Stomach smooth muscle (tissue), 2 donors: ENCODE measurements at regions not wholly inside any gene's neighbourhood (a gene's known extent, or its start where the extent isn't known, plus 50 kb on each side); places are given as distances from the start of the nearest gene placed in this dataset.

ENCODE experiments used
- H3K27ac ChIP-seq: one replicate; pipeline ENCODE4 v1.7.0; 2013; ENCODE audit warnings: mild to moderate bottlenecking, low read length, inconsistent platforms
- H3K27me3 ChIP-seq, 2 donors: one replicate each; pipeline ENCODE4 v1.7.0; 2013; ENCODE audit warnings: low read length in 2 of 2; ENCODE audit not compliant: insufficient read depth in 2 of 2, control insufficient read depth in 1 of 2
- H3K36me3 ChIP-seq, 2 donors: one replicate each; pipeline ENCODE4 v1.7.0; 2013; ENCODE audit warnings: low read length in 2 of 2; ENCODE audit not compliant: control insufficient read depth in 2 of 2, insufficient read depth in 2 of 2
- H3K4me1 ChIP-seq: one replicate; pipeline ENCODE4 v1.7.0; 2013; ENCODE audit warnings: low read length; ENCODE audit not compliant: control insufficient read depth, insufficient read depth
- H3K4me3 ChIP-seq, 2 donors: one replicate each; pipeline ENCODE4 v1.7.0; 2013; ENCODE audit warnings: low read length in 2 of 2
- H3K9ac ChIP-seq, 2 donors: one replicate each; pipeline ENCODE4 v1.7.0; 2013; ENCODE audit warnings: low read length in 2 of 2, mild to moderate bottlenecking in 1 of 2
- H3K9me3 ChIP-seq, 2 donors: one replicate each; pipeline ENCODE4 v1.7.0; 2013; ENCODE audit warnings: low read length in 2 of 2; ENCODE audit not compliant: control insufficient read depth in 2 of 2
- donor health status: healthy.
- donor health status: Pancreatic carcinoma.

DNA sequence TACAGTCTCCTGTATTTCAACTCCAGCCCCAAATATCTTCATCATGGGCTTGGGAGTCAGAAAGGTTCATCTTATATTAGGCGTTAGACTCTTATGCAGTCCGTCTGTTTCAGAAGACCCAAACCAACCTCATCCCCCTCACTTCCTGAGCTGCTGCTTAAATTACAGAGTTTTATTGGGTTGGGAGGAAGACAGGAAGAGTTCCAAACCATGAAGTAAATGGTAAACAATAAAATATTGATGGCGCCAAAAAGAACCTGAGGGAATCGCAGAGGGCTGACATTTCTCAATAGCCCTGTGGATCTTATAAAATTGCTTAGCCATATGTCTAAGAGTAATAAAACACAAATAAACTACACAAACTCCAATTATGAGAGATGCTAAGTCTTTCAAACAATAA is 116.9 kb upstream of the C3orf80 start:
- H3K27me3 ChIP-seq: no peaks in the 10 kb centered on the region
- no peaks in the 10 kb centered on the region for H3K9me3 ChIP-seq
- no peaks in the 10 kb centered on the region for H3K36me3 ChIP-seq
- H3K4me3 ChIP-seq: no peak overlapping the region
- H3K9ac ChIP-seq: no peak overlapping the region
- H3K27ac ChIP-seq: no peak overlapping the region
- H3K4me1 ChIP-seq: no peaks in the 10 kb centered on the region

DNA sequence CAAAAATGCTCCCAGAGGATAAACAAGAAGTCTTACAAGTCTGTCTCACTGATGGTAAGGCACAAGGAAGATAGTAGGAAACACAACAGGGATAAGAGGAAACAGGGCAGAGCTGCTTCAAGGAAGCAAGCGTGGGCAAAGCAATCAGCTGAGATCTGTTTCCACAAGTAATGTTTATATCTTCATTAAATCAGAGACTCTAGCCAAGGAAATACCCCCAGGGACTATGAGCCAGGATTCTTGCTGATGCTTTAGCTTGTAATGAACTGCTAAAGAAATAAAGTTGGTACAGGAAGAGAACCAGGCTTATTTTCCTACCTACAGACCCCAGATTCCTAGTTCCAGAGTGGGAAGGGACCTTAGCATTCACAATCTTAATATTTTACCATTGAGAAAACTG is 112.7 kb upstream of the C3orf80 start:
- Histone ChIP-seq H3K4me3 (no peak overlapping the region), H3K4me1 (no peaks in the 10 kb centered on the region), H3K9me3 (no peaks in the 10 kb centered on the region), H3K27ac (no peak overlapping the region), H3K9ac (no peak overlapping the region), H3K36me3 (no peaks in the 10 kb centered on the region), H3K27me3 (peaks cover 0 to 3% of the 10 kb centered on the region in 2 donors)

DNA sequence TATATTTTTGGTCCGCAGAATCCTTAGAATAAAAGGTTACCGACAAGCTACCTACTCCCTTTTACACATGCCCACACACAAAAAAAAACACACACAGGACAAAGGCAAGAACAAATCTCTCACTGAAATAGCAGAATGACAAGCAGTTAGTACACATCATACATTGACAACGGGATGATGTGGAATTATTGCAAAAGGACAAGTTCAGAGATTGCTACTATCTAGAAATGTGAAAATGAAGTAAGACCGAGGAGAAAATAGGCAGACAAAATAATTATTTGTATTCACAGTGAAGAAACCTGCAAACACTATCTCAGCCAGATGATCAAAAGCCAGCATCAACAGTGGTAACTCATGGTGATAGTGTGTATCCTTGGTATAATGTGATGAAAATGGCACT is 112.2 kb upstream of the C3orf80 start:
- H3K27me3 ChIP-seq: peaks cover 0 to 3% of the 10 kb centered on the region in 2 donors
- H3K9ac ChIP-seq: no peak overlapping the region
- no peaks in the 10 kb centered on the region for H3K4me1 ChIP-seq
- H3K9me3 ChIP-seq: no peaks in the 10 kb centered on the region
- H3K27ac ChIP-seq: no peak overlapping the region
- no peaks in the 10 kb centered on the region for H3K36me3 ChIP-seq
- no peak overlapping the region for H3K4me3 ChIP-seq

DNA sequence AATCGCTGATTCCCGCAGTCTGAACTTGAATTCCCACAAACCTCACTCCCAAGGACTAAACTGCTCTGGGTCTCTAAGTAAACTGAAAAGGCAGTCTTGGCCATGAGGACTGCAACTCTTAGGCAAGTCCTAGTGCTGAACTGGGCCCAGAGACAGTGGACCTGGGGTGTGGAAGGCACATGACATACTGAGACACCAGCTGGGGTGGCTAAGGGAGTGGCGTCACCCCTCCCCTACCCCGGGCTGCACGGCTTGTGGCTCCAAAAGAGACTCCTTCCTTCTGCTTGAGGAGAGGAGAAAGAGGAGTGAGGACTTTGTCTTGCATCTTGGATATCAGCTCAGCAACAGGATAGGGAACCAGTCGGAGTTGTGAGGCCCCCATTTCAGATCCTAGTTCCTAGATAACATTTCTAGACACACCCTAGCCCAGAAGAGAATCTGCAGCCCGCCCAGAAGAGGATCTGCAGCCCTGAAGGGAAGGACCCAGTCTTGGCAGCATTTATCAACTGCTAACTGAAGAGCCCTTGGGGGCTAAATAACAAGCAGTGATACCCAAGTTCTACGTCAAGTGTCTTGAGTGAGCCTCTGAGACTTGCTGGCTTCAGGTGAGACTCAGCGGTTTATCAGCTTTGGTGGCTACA is 110.7 kb upstream of the C3orf80 start:
- Histone ChIP-seq H3K27ac (no peak overlapping the region), H3K36me3 (no peaks in the 10 kb centered on the region), H3K9ac (no peak overlapping the region), H3K9me3 (no peaks in the 10 kb centered on the region), H3K27me3 (peaks cover 0 to 3% of the 10 kb centered on the region in 2 donors), H3K4me1 (no peaks in the 10 kb centered on the region), H3K4me3 (no peak overlapping the region)

DNA sequence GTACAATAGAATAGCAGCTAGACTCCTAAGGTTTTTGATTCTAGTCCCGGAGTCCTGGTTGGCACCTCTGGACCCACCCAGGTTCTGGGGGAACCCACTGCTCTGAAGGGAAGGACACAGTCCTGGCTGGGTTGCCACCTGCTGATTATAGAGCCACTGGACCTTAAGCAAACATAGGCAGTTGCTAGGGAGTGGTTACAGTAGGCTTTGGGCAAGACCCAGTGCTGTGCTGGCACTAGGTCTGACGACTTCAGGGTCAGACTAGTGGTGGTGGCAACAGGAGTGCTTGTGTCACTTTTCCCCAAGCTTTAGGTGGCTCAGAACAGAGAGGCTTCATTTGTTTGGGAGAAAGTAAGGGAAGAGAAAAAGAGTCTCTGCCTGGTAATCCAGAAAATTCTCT is 109.8 kb upstream of the C3orf80 start:
- Histone ChIP-seq H3K4me1 (no peaks in the 10 kb centered on the region), H3K9me3 (no peaks in the 10 kb centered on the region), H3K27me3 (peaks cover 0 to 3% of the 10 kb centered on the region in 2 donors), H3K4me3 (no peak overlapping the region), H3K27ac (no peak overlapping the region), H3K9ac (no peak overlapping the region), H3K36me3 (no peaks in the 10 kb centered on the region)

DNA sequence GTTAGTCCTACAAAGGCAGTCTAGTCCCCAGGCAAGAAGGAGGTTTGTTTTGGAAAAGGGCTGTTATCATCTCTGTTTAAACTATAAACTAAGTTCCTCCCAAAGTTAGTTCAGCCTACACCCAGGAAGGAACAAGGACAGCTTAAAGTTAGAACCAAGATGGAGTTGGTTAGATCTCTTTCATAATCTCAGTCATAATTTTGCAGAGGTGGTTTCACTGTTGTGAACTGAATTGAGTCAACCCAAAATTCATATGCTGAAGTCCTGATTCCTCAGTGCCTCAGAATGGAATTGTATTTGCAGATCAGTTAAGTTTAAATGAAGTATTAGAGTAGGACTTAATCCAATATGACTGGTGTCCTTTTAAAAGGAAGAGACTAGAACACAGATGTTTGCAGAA is 101.0 kb upstream of the C3orf80 start:
- Histone ChIP-seq H3K27me3 (no peaks in the 10 kb centered on the region), H3K27ac (no peak overlapping the region), H3K9ac (no peak overlapping the region), H3K9me3 (no peaks in the 10 kb centered on the region), H3K36me3 (no peaks in the 10 kb centered on the region), H3K4me3 (no peak overlapping the region), H3K4me1 (no peaks in the 10 kb centered on the region)

DNA sequence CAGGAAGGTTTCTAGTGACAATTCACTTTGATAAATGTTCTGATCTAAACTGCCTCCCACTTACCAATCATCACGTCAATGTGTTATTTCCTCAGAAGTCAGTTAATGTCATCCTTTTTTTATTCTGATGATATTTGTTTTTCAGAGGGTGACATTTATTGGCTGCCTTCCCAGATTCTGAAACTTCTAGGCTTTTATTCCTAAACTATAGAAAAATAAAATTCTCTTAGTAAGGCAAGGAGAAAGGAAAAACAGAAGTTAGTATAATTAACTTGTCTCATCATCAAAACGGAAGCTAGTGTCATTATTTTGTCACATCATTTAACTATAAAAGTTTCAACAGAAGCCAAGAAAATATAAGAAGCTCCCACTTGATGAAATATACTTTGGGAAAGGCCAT is 100.0 kb upstream of the C3orf80 start:
- H3K9ac ChIP-seq: no peak overlapping the region
- no peaks in the 10 kb centered on the region for H3K36me3 ChIP-seq
- H3K27me3 ChIP-seq: no peaks in the 10 kb centered on the region
- H3K4me3 ChIP-seq: no peak overlapping the region
- no peaks in the 10 kb centered on the region for H3K4me1 ChIP-seq
- H3K27ac ChIP-seq: no peak overlapping the region
- no peaks in the 10 kb centered on the region for H3K9me3 ChIP-seq

DNA sequence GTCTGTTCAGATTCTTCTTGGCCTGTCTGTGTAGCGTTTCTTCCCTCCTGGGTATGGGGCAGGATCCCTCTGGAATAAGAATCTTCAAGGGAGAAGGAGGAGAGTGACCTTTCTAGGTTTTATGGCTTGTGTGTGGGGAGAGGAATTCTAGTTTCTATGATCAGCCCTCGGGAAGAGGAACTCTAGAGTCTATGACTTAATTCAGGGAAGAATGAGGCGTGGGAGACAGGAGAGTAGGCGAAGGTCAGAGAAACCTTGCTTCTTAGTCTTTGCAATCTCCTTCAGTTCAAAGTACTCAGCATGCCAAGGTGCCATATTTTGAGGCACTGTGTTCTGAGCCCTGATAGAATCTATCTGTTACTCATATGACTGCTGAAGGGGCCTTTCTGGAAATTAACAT is 99.2 kb upstream of the C3orf80 start:
- no peaks in the 10 kb centered on the region for H3K36me3 ChIP-seq

DNA sequence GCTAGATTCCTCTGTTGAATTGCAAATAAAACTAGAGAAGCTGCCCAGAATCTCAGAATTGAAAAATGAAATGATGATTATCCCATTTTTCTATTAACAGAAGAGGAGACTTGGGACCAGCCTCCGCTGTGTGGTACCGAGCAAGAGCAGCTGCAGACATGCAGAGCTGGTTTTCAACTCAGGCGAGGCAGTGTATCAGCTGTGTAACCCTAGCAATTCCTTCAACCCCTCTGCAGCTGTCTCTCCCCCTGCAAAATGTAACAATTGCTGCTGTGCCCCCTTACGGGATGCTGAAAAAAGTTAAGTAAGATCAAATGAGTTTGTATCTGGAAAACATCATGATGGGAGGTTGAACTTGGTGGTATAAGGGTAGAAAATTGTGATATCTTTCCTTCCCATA is 98.5 kb upstream of the C3orf80 start:
- no peaks in the 10 kb centered on the region for H3K27me3 ChIP-seq
- no peaks in the 10 kb centered on the region for H3K4me1 ChIP-seq
- no peak overlapping the region for H3K9ac ChIP-seq
- H3K4me3 ChIP-seq: no peak overlapping the region
- H3K27ac ChIP-seq: no peak overlapping the region
- no peaks in the 10 kb centered on the region for H3K9me3 ChIP-seq
- H3K36me3 ChIP-seq: no peaks in the 10 kb centered on the region

More for the DNA sequence above, 99.2 kb upstream of the C3orf80 start:
- Histone ChIP-seq H3K27ac (no peak overlapping the region), H3K4me3 (no peak overlapping the region), H3K27me3 (no peaks in the 10 kb centered on the region), H3K9ac (no peak overlapping the region), H3K9me3 (no peaks in the 10 kb centered on the region), H3K4me1 (no peaks in the 10 kb centered on the region)

DNA sequence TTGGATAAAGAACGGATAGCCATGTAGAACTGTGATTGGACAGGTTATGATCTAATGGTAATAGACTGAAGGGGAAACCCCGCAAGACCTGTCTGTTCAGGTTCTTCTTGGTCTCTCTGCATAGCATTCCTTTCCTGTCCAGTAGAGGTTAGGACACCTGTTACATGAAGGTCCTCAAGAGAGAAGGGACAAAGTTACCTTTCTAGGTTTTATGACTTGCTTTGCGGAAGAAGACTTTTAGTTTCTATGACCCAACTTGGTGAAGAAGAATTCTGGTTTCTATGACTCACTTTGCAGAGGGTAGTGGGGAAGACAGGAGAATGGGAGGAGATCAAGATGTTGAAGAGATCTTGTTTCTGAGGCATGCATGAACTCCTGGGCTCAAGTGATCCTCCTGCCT is 97.9 kb upstream of the C3orf80 start:
- H3K27ac ChIP-seq: no peak overlapping the region
- no peaks in the 10 kb centered on the region for H3K27me3 ChIP-seq
- no peaks in the 10 kb centered on the region for H3K9me3 ChIP-seq
- no peaks in the 10 kb centered on the region for H3K36me3 ChIP-seq
- no peak overlapping the region for H3K4me3 ChIP-seq
- H3K4me1 ChIP-seq: no peaks in the 10 kb centered on the region
- no peak overlapping the region for H3K9ac ChIP-seq

DNA sequence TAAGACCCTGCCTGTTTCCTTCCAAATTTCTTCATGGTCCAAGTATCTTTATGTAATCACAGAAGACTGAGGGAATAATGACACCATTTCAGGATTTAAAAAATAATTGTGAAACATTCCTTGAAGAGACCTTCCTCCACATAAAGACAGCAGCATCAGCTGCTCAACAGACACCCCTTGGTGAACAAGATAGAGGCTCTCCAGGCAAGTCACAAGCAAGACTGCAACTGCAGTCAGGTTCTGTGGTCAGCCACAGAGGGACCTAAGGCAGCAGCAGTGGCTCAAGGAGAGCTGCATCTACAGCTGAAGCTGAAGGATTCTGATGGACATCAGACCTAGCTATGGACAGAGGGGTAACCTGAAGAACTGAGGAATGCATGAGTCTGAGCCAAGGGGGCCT is 97.2 kb upstream of the C3orf80 start:
- Histone ChIP-seq H3K27me3 (no peaks in the 10 kb centered on the region), H3K4me1 (no peaks in the 10 kb centered on the region), H3K36me3 (no peaks in the 10 kb centered on the region), H3K4me3 (no peak overlapping the region), H3K9ac (no peak overlapping the region), H3K27ac (no peak overlapping the region), H3K9me3 (no peaks in the 10 kb centered on the region)
